Tongue (tissue), 1 donor: ENCODE measurements at regions not wholly inside any gene's neighbourhood (a gene's known extent, or its start where the extent isn't known, plus 50 kb on each side); places are given as distances from the start of the nearest gene placed in this dataset.
A peak's percentile ranks its signal among the peaks of the same experiment; 100 is the strongest.

Experiments
- DNase-seq: peaks from one replicate; pipeline ENCODE4 v3.0.0-alpha.2; 2015

DNA sequence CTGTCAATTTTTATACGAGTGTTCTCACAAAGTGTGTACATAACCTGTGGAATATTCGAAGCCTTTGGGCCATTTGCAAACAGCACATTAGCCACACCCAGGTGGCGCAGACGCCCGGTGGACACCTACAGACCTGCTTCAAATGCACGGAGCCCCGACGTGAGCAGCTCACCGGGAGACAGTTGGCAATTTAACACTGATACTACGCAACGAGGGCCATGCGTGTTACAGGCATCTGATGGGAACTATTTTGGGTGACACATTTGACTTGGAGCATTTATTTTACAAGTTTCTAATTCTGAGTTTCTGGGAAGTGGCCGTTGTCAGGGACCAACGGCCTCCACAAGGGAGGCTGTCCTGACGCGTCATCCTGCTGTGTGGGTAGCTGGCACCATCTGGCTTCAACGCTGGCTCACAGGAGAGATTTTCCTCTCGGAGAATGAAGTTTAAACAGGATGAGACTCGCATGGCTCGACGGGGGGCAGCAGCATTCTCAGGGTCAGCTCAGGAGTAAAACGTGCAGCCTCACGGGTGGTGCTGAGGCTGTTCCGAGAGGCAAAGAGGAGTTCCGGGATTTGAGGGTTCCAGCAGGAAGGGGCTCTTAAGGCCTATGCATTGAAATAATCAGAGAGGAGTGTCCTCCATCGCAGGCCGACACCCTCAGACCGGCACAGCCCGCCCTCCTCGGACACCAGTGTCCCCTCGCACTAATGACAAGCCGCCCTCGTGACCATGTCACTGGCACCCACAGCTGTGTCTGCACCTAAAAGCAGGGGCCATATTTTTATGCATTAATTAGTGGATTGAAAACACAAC, 207.4 kb downstream of the DLL1 start:
- DNase-seq: no peak

DNA sequence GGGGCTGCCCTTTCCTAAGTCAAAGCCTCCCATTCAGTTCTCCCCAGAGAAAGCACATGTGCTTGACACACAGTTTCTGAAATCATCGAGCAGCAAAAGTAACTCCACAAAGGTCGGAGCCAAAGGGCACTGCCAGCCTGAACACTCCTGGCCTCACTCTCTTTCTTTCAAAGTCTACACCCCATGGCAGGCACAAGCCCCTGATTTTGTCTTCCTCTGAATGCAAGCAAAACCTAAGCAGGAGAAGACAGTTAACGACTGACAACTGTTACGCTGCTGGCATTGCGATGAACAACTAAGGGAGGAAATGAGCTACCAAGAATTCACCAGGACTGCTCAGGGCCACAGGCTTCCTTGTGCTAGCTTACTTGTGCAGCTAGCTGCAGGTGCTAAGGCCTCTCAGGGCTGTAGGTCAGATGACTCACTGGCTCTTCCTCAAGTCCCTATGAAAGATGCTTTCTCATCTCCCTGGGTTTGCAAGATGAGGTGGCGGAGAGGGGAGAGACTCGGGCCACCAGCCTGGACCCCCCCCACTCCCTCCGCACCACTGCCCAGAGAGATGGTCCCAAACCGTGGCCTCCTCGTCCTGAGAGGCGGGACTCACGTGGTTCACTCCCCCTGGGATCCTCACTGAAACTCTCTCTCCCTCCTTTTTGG, 208.2 kb downstream of the DLL1 start:
- no peak for DNase-seq

DNA sequence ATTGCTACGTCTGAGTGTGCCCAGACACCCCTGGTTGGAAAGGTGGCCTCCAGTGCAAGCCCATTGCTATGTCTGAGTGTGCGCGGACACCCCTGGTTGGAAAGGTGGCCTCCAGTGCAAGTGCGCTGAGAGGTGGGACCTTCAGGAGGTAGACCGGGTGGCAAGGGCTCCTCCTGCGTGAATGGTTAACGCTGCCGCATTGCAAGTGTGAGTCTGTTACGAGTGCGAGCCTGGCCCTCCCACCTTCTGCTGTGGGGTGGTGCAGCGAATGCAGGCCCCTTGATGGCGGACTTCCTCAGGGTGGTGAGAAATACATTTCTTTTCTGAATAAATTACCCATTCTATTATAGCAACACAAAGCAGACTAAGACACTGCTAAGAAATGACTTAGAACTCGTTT, 208.8 kb downstream of the DLL1 start:
- no peak for DNase-seq

DNA sequence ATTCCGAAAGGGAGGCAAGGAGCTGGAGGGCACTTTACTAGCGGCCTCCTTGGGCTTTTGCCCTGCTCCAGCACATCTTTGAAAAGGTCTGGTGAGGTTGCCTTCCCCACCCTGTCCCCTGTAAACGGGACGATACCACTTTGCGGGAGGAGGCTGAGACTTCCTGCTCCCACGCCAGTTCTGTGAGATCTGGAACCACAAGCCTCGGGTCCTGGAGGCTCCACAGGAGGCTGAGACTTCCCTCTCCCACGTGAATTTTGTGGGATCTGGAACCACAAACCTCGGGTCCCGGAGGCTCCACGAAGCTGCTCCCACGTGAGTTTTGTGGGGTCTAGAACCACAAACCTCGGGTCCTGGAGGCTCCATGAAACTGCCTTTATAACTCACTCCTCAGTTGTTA, 209.3 kb downstream of the DLL1 start:
- DNase-seq: no peak

DNA sequence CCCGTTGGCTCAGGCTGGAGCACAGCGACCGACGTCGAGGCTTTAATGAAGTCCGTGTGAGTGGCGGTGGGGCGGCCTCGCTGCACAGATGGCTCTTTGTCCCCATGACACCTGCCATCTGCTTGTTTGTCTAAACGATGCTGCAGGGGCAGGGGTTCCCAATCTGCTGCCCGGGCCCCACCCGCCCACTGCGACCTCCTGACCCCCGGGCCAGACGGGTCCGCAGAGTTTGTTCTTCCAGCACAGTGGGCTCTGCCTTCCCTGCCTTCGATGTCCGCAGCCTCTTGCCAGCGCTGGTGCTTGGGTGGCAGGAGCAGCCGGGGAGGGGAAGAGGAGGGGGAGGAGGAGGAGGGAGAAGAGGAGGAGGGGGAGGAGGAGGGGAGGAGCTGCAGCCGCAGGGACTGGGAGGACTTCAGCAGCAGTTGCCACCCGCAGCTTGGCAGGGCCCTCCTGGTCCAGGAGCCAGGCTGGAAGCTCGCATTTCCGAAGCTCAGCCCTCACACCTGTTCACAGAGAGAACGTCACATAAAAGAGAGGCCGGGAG, 210.0 kb downstream of the DLL1 start:
- DNase-seq: peak; percentile 93

DNA sequence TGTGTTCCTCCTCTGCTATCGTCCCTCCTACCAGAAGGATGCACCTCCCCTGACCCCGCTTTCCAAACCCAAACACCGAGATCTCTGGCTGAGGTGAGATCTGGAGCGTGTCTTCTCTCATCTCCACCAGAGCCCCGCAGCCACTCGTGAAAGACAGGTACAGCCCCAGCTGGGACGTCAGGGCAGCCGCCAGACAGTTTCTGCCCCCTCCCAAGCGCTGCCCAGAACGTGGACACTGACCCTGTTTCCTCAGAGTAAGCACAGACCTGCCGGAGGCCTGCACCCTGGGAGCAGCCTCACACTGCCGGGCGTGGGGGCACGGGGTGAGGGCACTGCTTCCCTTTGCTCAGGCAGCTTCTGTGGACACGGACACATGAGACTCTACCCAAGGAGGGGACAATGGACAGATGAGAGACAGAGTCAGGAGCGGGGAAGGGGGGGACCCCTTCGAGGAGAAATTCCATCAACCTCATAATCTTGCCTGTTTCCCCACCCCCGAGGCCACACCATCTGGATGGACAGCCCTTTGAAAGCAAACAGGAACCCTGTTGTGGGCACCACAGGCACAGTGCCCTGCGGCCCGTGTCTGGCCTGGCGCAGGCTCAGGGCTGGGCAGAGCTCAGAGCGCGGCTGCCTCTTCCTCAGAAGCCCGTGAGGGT, 210.6 kb downstream of the DLL1 start:
- no peak for DNase-seq

DNA sequence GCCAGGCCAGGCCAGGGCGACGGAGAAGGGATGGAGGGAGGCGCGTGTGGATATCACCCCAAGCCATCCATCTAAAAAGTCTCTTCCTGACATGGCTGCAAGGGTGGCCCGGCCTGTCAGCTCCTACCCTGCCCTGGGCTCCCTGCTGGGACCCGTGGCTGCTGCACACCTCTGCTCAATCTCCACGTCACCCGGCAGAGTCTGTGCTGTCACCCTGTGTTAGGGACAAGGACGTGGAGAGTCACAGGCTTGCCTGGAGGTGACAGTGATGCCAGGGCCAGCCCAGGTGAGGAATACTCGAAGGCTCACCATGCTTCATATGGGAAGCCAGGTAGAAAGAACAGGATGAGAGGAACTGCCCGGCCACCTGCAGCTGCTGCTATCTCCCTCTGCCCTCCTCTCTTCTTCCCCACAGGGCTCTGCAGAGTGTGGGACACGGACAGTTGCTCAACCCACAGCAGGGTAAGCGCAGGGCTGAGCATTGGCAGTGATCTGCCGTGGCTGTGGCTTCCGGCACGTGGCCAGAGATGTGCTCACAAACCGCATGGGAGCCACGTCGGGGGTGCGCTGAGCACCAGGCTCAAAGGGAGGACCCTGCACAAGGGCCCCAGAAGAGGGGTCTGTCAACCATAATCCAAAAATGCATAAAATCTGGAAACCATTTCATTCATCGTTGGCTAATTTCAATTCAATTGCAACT, 214.3 kb downstream of the DLL1 start:
- no peak for DNase-seq

DNA sequence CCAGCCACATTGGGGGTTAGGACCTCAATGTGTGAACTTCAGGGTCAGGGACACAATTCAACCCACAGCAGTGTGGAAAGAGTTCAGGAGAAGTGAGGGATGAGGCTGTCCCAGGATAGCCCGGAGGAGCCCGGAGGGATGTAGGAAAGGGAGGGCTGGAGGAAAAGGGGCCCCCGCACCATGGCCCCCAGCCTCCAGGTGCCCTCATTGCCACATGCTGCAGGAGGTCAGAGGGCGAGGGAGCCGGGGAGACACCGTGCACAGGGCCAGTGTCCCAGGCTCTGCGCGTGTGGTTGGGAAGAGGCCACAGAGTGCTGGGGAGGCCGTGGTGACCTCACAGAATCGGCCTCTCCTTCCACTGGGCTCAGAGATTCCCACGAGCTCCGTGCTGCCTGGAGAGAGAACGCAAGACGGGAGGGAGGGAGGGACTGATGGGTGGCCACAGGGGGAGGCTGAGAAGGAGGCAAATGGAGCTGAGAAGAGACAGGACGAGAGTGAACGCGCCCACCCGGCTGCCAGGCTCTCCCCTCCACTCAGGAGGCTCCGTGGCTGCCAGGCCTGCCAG, 215.1 kb downstream of the DLL1 start:
- DNase-seq: no peak

DNA sequence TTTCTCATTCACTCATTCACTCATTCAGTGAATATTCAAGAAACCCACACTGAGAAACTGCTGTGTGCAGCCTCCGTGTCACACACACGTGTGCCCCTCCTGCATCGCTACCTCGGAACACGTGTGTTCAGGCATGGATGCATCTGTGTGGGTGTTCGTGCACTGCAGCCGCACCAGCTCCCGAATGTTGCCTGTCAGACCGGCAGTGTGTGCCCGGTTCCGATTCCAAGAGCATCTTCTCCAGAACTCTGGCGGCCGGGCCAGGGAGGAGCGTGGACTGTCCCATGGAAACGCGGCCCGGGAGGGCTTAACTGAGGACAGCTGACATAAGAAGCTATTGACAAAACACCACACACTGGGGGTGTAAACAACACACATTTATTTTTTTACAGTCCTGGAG, 216.0 kb downstream of the DLL1 start:
- DNase-seq: no peak

DNA sequence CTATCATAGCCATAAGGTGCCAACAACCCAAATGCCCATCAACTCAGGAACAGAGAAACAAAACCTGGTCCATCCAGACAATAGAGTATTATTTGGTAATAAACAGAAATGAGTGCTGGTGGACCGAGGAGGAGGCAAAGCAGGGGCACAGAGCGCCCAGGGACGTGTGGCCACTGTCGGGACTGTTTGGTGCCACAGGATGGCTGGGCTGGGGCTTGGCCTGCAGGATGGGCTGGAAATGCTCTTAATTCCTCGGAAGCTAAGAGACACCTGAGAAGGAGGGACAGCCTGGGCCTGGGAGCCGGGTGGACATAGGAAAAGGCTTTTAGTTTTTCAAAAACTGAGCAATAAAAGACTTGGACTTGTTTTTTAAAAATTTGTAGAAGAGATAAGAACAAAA, 216.4 kb downstream of the DLL1 start:
- no peak for DNase-seq

DNA sequence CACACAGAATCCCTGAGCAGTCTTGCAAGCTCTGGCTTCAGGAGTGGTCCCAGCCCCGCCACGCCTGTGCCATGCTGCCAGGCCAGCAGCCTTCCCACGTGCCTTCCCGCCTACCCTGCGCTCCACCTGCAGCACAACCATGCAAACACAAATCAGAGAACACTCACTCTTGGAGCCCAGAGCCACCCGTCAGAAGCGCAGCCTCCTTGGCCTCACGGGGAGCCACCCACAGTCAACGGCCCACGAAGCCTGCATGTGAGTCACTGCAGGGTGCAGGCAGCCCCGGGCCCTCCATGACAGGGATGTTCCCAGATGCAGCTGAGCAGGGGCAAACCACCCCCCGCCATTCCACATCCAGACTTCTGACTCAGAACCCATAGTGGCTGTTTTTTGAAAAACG, 217.0 kb downstream of the DLL1 start:
- DNase-seq: no peak

DNA sequence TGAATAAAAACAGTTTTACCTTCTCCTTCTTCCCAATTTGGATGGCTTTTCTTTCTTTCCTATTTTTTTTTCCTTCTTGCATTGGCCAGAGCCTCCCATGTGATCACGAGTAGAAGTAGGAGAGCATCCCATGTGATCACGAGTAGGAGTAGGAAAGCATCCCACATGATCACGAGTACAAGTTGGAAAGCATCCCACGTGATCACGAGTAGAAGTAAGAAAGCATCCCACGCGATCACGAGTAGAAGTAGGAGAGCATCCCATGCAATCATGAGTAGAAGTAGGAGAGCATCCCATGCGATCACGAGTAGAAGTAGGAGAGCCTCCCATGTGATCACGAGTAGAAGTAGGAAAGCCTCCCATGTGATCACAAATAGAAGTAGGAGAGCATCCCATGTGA, 218.6 kb downstream of the DLL1 start:
- DNase-seq: no peak

DNA sequence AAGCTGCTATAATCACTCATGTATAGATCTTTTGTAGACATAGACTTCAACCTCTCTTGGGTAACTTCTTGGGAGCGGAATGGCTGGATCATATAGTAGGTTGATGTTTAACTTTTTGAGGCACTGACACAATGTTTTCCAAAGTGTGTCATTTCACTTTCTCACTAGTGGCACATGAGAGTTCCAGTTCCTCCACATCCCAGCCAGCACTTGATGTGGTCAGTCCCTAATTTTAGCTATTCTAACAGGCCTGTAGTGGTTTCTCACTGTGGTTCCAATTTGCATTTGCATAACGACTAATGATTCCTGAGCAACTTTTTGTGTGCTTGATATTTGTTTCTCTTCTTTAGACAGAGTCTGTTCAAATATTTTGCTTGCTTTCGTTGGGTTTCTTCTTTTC, 221.3 kb downstream of the DLL1 start:
- DNase-seq: no peak

DNA sequence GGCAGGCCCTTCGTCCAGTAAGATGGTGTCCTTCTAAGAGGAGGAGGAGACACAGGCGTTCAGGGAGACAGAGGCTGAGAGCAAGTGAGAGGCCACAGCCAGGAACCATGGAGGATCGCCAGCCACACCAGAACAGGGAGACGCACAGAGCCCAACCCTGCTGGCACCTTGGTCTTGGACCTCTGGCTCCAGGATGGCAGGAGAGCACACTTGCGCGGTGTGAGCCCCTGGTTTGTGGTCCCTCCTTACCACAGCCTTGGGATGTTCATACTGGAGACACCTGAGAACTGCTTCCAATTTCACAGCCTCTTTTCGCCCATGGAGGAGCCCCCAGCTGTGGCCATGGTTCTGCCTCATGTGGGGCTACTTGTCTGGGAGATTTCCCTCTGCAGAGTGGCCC, 222.4 kb downstream of the DLL1 start:
- DNase-seq: no peak

DNA sequence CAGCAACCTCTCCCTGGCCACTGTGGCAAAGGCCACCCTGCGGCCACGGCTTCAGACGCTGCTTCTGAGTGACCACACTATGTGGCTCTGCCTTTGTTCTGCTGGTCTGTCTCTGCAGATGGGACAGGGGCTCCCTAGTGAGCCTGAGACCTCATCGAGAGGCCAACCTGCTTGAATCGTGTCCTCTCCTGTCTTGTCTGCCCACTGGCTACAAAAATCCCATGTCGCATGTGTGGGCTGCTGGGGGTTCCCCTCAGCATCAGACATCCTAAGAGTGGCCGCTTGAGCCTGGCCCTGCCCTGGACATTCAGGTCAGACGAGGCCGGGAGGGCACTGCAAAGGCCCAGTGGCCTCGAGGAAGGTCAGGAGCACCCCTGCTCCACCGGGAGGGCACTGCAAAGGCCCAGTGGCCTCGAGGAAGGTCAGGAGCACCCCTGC, 222.9 kb downstream of the DLL1 start:
- no peak for DNase-seq

DNA sequence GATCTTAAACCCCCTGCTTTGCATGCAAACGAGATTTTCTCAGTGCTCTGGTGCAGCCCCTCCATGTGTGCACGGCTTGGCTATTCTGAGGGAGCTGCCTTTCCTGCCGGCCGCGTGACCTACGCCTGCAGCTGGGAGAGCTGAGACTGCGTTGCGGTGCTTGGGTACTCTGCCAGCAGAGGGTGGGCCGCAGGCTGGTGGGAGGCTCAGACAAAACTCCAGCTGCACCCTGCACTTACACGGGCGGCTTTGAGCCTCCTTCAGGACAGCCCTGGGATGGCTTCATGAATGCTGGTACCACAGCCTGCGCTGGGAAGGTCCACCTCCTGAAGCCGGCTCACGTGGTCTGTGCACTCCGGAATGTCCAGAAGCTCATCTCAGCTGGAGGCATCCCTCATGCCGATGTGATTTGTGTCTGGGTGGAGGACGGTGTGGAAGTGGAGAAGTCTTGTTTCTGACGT, 223.7 kb downstream of the DLL1 start:
- DNase-seq: peak; percentile 86

DNA sequence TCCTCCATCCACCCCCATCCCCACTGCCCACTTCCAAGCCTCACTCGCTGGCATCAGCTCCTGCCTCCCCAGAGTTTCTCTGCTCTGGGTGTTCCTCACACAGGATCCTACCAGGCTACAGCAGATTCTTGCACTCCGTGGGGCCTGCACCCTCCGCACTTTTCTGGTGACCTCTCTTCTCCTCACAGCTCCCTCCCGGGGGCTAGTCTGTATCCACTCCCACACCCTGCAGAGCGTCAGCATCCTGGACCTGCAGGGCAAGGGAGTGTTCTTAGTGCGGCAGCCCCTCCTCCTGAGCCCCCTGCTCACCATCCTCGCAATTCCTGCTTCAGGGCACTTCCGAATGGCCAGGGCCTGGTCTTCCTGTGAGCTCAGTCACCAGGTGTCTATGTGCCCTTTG, 224.2 kb downstream of the DLL1 start:
- DNase-seq: no peak

DNA sequence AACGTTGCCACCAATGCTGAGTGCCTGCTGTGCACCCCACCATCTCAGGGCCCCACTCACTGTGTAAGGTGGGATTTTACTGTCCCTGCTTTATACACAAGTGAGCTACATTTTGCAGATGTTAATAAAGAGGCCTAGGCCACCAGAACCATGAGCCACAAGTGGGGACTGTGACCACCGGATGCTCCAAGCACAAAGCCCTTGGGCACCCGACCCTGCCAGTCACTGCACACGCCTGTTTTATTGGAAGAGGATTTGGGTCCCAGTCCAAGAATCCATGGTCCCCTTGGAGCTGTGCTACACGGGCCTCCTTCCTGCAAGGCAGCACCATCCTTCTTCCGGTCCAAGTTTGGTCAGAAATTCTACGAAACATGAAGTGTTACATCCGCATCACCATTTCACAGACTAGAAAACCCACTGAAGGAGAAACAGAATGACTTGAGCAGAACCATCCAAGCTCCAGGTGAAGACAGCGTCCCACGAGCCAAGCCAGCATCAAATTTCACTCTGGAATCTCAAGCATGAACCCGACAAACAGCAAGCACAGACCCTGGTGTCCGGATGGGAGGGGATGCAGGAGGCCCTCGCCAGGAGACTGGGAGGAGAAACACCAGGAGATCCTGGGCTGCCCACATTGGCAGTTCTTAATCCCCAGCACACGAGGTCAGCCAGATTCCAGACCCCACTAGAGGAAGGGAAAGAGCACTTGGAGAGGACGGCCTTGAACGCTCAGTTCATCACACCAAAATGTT, 226.9 kb downstream of the DLL1 start:
- peak; percentile 74 for DNase-seq

DNA sequence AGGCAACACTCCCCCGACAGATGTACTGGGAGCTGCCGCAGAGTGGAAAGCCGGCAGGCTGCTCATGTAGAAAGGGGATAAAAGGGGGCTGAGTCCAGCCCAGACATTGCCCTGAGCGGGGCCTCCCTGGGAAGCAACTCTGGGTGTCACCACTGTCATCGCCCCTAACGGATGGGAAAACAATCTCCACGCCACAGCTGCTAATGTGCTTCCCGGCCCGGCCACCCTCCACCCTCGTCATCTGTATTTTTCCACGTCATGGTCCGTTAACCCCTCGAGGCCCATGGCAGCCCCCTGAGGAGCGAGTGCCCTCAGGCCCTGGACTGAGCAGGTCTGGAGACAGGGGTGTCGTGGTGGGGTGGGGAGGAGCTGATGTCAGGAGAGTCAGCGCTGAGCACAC, 227.4 kb downstream of the DLL1 start:
- DNase-seq: peak; percentile 27

DNA sequence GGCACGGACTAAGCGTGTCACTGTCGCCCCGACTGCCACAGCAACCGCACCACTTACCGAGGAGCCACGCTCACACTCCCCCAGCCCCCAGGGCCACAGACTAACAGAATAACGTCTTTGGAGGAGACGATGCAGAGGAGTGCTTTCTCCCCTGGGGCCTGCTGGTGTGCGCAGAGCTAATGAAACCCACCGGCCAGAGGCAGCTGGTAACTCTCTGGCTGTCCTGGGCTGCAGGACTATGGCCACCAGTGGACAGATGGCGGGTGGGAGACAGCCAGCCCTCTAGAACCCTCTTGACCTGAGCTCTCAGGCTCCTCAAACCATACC, 228.0 kb downstream of the DLL1 start:
- DNase-seq: no peak

DNA sequence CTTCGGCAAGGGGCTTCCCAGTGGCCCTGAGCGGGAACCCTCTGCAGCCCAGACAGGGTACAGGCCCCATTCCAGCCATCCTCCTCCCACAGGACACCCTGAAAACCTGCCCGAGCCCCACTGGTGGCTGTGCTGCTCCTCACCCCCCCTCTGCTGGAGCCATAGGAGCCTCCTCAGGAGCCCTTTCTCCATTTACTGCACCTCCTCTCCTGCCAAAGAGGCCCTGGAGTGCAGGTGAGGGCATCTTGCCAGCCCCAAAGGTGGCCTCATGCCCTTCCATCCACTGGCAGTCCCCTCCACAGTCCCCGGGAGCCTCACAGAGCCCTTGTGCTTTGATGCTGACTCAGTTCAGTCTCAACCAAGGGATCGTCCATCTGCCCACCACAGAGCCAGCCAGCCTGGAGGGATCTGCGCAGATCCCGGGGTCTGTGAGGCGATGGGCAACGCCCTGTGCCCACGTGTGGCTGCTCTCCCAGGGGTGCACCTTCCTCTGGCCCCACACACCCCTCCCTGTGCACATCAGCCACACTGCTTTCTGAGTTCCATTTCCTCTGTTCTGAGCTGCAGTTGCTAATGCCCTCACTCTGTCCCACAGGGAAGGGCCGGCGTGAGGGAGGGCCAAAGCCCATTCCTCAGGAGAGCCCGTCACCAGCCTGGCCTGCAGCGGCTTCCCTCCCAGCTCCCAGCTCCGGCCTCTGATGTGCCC, 228.5 kb downstream of the DLL1 start:
- no peak for DNase-seq
